HG03095 (cell line): ENCODE measurements at regions not wholly inside any gene's neighbourhood (a gene's known extent, or its start where the extent isn't known, plus 50 kb on each side); places are given as distances from the start of the nearest gene placed in this dataset.
"Not testable (repeated sequence)": the region's sequence is repeated elsewhere in the genome, so short reads cannot be mapped to it uniquely, and the experiment has no call there.

Experiments used
- ATAC-seq: cut with Tn5 transposase; IDR thresholded peaks from one replicate; pipeline ENCODE4 v1.9.1; 2021; ENCODE audit warnings: moderate library complexity; ENCODE audit not compliant: unreplicated experiment

DNA sequence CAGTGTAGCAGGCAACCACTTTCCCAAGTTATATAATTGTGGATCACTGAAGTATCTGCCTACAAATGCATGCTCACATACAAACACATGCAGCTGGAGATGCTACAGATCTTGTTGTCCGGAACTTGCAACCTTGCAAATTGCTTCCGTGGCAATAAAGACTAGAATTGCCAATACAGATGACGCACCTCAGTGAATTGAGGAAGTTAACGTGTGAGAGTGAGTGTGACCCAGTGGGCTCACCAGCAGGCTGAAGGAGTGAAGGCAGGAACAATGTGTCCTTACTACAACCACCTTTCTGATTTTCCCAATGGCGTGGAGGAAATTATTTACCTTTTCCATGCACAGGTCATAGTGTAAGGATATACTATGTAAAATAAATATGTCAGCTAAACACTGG is 89.4 kb upstream of the GRIP1 start:
- ATAC-seq = no peak

DNA sequence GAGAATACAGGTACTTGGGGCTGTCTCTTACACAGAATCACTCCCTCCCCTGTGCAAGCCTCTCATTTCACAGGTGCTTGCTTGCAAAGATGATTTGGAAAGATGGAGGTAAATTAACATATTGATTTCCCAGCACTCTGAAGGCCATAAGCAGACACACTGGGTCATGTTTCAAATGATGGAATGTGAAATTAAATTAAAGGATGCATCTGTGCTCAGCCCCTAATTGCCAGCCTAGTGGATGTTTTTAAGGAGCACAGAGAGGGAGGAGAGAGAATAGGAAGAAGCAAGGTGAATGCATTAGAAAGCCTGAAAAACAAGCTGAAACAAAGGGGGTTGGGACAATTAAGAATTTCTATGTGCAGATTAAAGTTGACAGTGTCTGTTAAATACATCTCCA is 96.1 kb upstream of the GRIP1 start:
- no peak for ATAC-seq

DNA sequence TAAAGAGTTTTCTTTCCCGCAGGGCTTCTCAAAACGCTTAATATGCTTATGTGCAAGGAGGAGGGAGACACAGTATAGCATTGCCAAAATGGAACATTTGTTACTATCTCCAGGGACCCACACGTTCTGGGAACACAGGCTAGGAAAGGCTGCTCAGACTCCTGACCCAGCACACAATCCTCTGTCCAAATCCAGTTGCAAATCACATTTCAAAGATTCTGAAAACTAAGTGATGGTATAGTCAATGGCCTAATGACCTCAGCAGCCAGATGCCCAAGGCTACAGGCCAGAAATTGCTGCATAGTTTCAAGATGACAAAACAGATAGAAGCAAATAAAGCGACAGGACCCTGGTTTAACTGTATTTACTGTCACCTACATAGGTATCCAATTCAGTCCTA is 97.0 kb upstream of the GRIP1 start:
- no peak for ATAC-seq

DNA sequence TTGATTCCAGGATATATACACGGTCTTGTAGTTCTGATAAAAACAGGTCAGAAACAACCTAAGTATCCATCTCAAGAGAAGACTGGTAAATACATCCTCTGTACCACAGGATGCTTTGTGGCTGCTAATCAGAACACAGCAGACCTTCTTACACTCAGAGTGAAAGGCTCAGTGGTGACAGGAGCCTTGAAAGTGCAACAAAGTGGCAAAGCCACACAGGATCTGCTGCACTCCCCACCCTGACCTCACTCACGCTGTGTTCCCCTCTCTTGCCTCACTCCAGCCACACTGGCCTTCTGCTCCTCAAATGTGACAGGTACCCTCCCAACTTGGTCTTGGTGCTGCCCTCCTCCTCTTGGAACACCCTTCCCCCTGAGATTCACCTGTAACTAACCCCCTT is 98.1 kb upstream of the GRIP1 start:
- peak; percentile 93 for ATAC-seq

DNA sequence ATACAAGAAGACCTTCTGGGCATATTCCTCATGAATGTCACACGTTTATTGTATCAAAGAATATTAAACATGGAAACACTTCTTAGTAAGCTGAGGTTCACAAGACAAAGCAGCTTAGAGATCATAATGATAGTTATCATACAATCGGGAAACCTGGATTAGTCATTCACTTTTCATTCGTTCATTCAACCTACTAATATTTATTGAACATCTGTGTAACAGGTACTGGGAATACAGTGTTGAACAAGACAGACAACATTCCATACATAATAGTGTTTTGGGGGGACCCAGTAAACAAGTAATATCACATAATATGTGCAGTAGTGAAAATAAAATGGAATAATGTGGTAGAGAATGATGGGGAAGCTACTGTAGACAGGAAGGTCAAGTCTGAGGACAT is 100.6 kb upstream of the GRIP1 start:
- ATAC-seq = no peak

DNA sequence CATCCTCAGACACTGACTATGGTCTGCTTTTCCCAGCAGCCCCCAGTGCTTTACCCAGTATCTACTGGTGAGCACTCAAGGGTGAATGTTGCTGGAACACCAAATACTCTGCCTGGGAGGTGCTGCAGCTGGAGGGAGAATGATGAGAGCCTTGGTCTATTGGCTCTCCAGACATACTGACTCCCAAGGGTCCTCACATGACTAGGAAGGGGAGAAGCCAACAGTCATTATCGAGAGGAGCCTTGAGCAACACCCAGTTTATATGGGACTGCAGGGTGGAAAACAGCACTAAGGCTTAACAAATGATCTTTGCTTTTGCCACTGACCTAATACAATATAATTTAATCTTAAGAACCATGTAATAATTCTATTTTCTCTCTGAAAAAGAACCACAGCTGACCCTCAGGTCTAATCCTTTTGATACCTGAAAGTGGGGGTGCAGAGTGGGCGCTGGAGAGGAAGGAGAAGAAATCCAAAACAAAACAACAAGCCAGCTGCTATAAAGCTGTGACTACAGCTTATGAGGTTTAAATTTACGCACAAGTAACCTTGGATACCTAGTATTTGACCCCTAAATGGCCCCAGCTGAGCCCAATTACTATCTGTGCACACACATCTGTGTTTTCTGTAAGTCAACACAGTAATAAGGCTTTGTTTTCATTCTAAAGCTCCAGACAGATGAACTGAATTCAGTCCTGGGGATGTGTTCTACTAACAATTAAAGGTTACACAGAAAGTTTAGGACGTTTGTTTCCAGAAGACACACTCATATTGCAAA is 107.8 kb upstream of the GRIP1 start:
- ATAC-seq = no peak

DNA sequence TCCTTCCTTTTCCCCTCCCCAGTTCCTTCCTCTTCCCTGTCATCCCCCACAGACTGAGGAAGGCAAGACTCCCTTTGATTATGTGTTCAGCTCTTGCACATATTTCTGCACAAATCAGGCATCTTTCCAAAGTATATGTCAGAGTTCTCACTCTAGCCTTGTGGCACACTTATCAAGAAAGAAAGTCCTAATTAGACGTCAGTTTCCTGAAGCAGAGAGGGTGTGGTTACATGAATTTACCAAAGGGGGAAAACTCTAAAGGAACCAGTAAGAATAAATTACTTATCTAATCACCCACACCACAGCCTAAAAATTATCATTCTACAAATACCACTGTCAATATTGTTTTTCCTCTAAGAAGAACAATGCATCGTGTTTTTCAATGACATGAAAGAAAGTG is 120.7 kb upstream of the GRIP1 start:
- ATAC-seq = no peak

DNA sequence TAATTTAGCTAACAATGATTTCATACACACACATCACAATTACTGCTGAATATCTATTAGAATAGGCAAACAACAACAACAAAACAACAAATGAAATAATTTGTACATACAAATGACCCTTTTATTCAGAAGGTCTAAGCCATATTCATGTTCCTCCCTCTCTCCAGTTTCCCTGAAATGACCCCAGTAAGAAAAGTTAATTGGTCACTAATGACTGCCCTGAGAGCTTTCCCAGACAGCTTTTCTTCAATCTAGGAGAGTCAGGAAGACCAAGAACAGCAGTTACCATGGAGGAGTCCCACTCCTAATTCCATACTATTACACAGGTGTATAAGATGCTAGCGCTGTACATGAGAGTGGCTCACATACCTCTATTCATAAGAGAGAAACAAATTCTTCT is 121.2 kb upstream of the GRIP1 start:
- no peak for ATAC-seq

DNA sequence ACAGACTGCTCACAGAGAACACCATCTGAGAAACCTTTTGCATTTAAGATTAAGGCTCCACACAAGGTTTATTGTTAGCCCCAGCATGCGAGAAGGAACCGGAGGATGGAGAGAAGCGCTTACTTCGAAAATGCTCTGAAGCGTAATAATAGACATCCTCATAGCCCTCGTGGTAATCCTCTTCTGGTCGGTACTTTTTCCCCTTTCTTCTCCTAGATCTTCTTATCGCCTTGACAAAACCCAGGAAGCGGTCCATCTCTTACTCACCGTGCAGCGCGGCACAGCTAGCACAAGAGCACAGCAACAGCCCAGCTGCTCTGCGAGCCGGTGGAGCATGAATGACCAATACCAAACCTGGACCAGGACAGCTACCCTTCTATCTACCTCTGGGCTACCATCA is 125.1 kb upstream of the GRIP1 start:
- ATAC-seq = no peak

DNA sequence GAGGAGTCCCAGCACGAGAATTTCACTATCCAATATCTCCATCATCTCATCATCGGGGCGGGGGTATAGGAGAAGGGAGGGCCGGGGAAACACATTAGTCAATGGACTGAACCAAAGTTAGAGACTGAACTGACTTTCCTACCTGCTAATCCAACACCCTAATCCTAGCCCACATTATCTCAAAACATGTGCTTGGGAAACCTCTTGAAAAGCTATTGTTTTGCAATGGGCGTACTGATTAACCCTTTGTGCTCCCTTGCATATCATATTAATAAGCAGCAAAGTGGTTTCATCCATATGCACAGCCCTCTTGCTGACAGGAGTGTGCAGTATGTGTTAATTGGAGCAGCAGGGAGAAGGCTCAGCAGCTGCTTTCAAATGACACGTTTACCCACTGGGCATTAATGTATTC is 125.7 kb upstream of the GRIP1 start:
- ATAC-seq = no peak

DNA sequence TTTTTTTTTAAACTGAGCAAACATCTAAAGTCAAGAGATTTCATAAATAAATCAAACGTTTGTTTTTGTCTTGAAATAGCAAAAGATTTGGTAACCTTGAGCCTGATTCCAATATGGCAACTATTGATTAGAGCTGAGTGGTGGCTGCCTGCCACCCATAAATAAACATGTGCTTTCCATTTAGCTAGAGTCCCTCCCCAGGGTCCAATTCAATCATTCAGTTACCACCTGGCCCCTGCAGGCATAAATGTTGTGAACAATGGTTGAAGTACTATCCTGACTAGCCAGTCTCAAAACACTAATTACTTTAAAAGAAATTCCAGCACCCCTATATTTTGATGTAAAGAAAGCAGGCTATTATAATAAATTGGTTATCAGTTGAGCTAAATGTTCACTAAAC is 129.7 kb upstream of the GRIP1 start:
- no peak for ATAC-seq

DNA sequence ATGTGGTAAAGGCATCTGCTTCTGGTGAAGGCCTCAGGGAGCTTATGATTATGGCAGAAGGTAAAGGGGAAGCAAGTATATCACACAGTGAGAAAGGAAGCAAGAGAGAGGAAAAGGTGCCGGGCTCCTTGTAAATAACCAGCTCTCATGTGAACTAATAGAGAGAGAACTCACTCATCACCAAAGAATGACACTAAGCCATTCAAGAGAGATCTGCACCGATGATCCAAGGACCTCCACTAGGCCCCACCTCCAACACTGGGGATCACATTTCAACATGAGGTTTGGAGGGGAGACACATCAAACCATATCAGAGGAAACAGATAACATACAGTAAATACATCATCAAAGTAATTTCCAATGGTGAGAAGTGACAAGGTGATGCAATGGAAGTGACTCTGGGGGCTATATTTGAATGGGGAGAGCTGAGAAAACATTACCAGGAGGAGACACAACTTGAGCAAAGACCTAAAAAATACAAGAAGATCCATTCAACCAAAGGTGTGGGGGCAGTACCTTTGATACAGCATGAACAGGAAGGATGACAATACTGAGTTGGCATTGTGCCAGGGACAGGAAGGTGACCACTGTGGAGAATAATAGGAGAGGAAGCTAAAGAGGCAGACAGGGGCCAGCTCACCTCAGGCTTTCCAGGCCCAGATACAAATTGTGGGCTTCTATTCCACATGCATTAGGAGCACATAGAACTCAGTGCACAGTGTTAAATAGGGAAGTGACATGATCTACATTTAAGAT is 134.4 kb upstream of the GRIP1 start:
- no peak for ATAC-seq

DNA sequence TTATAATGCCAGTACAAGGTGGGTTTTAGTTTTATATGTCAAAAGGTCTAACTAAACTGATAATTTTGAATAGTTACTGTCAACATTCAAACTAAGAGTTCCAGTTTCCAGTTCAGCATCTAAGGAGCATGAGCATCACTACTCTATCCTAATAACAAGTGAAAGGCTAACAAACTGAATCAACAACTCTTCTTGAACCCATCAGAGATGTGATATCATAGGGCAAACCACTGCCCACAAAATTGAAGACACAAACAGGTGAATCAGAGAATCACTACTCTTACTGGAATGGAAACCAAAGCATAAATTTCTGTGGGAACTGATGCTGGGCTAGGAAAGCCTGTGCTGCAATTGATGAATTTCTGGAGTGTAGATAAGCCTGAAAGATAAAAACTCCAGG is 140.7 kb upstream of the GRIP1 start:
- ATAC-seq = no peak

DNA sequence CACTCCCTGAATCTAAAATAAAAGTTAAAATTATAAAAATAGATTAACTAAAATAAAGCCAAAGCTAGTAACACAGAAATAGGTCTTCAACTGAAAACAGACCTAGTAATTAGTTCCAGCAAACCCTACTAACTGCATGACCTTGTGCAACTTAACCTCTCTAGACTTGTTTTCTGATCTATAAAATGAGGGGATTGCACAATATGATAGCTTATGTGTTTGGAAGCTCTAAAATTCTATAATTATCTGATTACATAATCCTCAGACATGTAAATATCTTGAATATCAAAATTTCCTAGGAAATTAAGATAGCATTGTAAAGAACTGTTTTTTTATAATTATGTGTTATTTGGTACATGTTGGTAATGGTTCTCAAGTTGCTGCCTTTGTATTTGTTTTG is 144.1 kb upstream of the GRIP1 start:
- no peak for ATAC-seq

DNA sequence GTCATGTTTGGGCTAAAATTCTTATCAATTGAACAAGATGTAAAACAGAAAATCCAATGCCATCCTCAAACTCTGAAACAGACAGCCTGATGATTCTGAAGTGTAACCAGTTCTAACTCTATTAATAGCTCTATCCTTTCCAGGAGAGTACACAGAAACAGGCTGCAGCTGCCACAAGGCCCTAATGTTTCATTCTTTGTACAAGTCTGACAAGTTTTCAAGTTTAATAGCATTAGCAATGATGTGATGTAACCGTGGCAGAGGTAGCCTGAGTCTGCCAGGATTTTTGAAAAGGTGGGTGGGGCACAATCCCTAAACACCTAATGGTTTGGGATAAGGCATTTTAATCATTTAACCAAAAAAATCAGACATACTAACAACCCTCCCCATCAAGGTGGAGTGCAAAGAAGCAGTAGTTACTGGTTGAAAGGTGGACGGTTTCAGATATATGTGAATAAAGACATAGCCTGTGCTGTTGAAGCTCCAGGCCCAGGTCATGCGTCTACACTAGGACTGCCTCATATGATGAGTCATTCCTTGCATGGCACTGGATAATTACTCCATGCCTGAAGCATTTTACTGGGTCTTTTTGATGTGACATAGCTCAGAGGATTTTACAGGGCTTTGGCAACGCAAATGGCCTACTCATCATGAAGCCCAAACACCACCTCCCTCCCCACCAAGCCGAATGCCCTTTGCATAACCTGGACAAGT is 145.1 kb upstream of the GRIP1 start:
- no peak for ATAC-seq

DNA sequence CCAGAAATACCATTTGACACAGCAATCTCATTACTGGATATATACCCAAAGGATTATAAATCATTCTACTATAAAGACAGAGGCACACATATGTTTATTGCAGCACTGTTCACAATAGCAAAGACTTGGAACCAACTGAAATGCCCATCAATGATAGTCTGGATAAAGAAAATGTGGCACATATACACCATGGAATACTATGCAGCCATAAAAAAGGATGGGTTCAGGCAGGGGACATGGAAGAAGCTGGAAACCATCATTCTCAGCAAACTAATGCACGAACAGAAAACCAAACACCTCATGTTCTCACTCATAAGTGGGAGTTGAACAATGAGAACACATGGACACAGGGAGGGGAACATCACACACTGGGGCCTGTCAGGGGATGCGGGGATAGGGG is 147.0 kb upstream of the GRIP1 start:
- not testable (repeated sequence) for ATAC-seq

DNA sequence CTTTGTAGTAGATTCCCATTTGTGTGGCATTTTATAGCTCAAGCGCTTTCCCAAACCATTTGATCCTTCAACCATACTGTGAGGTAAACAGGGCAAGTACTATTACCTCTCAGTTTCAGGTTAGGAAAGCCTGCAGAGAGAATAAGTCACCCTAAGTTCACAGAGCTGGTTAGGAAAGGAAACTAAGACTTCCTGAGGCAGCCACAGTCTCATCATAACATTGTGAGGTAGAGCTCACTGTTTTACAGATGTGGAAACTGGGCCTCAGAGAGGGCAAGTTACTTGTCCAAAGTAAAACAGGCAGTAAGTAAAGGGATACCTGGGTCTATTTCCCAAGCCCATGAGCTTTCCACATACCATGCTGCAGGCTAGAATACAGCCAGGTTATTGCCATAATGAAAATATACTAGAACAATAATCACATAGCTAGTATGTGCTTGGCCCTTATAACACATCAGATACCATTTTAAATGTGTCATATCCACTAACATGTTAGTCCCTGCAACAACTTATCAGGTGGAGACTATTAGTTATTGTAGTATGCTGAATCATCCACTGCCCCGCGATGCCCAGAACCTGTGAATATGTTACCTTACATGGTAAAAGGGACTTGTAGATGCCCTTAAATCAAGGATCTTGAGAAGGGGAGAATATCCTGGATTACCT is 150.9 kb upstream of the GRIP1 start:
- ATAC-seq = no peak

DNA sequence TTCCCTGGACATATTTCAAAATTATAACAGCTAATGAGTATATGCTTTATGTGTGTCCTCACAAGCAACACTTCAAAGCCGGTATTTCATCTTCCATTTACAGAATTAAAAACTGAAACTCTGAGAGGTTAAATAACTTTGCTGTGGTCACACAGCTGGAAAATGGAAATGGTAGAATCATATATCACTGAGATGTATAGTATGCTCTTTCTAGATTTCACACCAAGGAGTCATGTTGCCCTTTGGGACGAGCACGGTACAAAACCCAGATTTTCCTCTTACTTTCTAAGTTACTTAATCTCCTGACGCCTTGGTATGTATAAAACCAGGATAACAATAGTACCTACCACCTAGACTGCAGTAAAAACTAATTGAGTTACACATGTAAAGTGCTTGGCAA is 152.6 kb upstream of the GRIP1 start:
- no peak for ATAC-seq

DNA sequence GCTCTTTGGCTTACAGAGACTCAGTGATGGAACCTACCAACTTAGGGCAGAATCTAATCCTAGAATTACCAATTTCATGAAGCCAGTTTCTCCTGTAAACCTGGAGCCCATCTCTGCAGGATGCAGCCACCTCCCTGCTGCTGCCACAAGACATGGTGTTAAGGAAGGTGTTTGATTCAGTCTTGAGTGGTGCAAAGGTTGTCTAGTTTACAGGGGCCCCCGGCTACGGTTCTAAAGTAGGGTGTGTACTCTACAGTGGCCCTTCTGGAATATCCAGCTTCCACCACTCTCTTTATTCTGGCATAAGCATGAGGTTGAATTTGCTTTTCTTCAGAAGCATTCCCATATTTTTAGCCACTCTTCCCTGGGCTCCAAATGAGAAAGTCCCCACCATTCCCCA is 154.1 kb upstream of the GRIP1 start:
- ATAC-seq = no peak

DNA sequence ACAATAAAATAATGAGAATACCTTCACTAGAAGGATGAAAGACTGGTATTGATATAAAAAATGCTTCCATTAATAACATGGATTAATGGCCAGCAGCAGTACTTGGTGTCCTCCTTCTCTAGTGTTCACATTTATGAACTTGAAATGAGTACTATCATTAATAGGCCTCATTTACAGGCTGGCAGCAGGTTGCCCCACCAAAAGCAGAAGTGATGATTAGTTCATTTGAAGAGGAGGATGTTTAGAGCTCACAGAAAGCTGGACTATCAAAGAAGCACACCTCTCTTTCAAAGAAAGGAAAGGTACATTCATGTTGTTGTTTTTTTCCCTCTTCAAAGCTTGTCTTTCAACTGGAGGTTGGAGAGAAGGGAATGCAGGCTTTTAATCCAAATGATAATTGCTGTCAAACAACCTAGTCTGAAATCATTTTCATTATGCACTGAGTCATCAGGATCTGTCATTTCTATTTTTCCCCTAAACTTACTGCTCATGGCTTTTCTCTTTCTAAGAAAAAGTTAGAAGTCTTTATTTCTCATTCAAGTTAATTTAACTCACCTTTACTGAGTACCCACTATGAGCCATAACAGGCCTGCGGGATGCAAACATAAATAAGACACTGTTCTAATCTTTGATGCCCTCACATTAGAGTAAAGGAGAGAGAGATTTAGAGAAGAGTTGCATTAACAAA is 157.9 kb upstream of the GRIP1 start:
- ATAC-seq = no peak

DNA sequence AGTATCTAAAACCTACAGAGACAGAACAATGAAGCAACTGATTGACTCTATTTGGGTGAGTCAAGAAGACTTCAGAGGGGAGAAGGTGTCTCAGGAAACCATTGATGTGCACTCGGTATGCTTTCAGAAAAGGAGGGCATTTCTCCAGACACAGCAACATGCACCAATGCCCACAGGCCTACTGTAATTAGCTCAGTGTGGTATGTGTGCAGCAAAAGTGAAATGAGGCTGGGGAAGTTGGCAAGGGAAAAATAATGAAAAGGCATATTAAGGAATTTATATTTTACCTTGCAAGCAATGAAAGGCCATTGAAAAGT is 158.4 kb upstream of the GRIP1 start:
- ATAC-seq = no peak
